Adrenal gland (tissue), 5 donors: ENCODE measurements at regions not wholly inside any gene's neighbourhood (a gene's known extent, or its start where the extent isn't known, plus 50 kb on each side); places are given as distances from the start of the nearest gene placed in this dataset.

Source experiments
- POLR2A ChIP-seq, 2 donors: fragments of 450-650 bp; IDR thresholded peaks; one replicate each; pipeline ENCODE4 v1.6.1; 2017; ENCODE audit warnings: antibody characterized with exemption in 2 of 2, mild to moderate bottlenecking in 2 of 2, moderate library complexity in 1 of 2
- TF ChIP-seq, protein P1 (sequence below), 6 experiments: fragments of 450-650 bp in 4 of 6; fragments of 200-600 bp in 2 of 6; sonication (generic) in 1 of 6; IDR thresholded peaks; 1 replicate in 5 of 6; 2 replicates in 1 of 6; pipeline versions ENCODE4 v1.5.1 to v1.8.0; 2016 to 2021; ENCODE audit warnings: antibody characterized with exemption in 6 of 6, mild to moderate bottlenecking in 2 of 6, moderate library complexity in 1 of 6
- donor health status: DM: no; HTN: no; CAD: no.

DNA sequence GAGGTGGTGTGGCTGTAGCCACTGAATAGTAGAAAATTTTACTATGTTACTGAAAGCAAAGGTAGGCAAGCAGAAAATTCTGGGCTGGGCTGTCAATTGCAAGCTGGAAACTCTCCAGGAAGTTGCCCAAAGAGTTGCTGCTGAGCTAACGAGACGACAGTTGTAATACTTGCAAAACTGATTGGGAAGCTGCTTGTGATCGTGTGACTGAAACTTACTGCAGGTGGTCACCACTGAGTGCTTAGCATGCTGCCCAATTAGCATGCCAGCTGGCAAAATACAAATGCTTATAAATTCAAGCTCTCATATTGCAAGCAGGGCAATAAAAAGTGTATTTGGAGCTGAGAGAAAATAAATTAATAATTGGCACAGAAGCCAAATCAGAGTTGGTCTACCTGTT, 758.5 kb upstream of the EDIL3 start:
- TF ChIP-seq, protein P1, sequence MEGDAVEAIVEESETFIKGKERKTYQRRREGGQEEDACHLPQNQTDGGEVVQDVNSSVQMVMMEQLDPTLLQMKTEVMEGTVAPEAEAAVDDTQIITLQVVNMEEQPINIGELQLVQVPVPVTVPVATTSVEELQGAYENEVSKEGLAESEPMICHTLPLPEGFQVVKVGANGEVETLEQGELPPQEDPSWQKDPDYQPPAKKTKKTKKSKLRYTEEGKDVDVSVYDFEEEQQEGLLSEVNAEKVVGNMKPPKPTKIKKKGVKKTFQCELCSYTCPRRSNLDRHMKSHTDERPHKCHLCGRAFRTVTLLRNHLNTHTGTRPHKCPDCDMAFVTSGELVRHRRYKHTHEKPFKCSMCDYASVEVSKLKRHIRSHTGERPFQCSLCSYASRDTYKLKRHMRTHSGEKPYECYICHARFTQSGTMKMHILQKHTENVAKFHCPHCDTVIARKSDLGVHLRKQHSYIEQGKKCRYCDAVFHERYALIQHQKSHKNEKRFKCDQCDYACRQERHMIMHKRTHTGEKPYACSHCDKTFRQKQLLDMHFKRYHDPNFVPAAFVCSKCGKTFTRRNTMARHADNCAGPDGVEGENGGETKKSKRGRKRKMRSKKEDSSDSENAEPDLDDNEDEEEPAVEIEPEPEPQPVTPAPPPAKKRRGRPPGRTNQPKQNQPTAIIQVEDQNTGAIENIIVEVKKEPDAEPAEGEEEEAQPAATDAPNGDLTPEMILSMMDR (IDR thresholded peaks at IDR 0.05), result no peak
- TF ChIP-seq POLR2A (IDR thresholded peaks at IDR 0.05), result no peak
